Smooth muscle cell (in vitro differentiated cells): ENCODE measurements at regions not wholly inside any gene's neighbourhood (a gene's known extent, or its start where the extent isn't known, plus 50 kb on each side); places are given as distances from the start of the nearest gene placed in this dataset.

ENCODE experiments used
- DNase-seq: peaks from one replicate; lab custom pipeline; 2025; ENCODE audit not compliant: unreplicated experiment; lab: John Stamatoyannopoulos, UW
- H2AFZ ChIP-seq: fragments of 200-600 bp; sonication (generic); 2 replicates; pipeline ENCODE4 v1.6.0; 2016; ENCODE audit warnings: antibody characterized with exemption, low read depth, mild to moderate bottlenecking
- H3F3A ChIP-seq: fragments of 200-600 bp; sonication (generic); 2 replicates; pipeline ENCODE4 v1.6.0; 2017; ENCODE audit warnings: antibody characterized with exemption, low read depth
- H3K27ac ChIP-seq: fragments of 200-600 bp; sonication (generic); 2 replicates; pipeline ENCODE4 v1.5.1; 2016; ENCODE audit warnings: low read depth, mild to moderate bottlenecking
- H3K27me3 ChIP-seq: fragments of 200-600 bp; sonication (generic); 2 replicates; pipeline ENCODE4 v1.6.1; 2016; ENCODE audit warnings: low read depth, mild to moderate bottlenecking
- H3K36me3 ChIP-seq: fragments of 200-600 bp; sonication (generic); 2 replicates; pipeline ENCODE4 v1.5.1; 2016; ENCODE audit warnings: low read depth
- H3K4me1 ChIP-seq: fragments of 200-600 bp; sonication (generic); 2 replicates; pipeline ENCODE4 v1.5.1; 2016; ENCODE audit warnings: low read depth
- H3K4me2 ChIP-seq: fragments of 200-600 bp; sonication (generic); 2 replicates; pipeline ENCODE4 v1.6.0; 2016; ENCODE audit warnings: mild to moderate bottlenecking
- H3K4me3 ChIP-seq: fragments of 200-600 bp; sonication (generic); 2 replicates; pipeline ENCODE4 v1.5.1; 2016; ENCODE audit warnings: mild to moderate bottlenecking
- H3K79me2 ChIP-seq: fragments of 200-600 bp; sonication (generic); 2 replicates; pipeline ENCODE4 v1.6.0; 2016; ENCODE audit warnings: low read depth, mild to moderate bottlenecking
- H3K9ac ChIP-seq: fragments of 200-600 bp; sonication (generic); 2 replicates; pipeline ENCODE4 v1.6.0; 2016; ENCODE audit warnings: low read depth
- H3K9me3 ChIP-seq: fragments of 200-600 bp; sonication (generic); replicated peaks from 2 replicates; pipeline ENCODE4 v1.5.1; 2016; ENCODE audit warnings: low read depth
- H4K20me1 ChIP-seq: fragments of 200-600 bp; sonication (generic); 2 replicates; pipeline ENCODE4 v1.6.0; 2016; ENCODE audit warnings: low read depth
- CTCF ChIP-seq: fragments of 200-600 bp; sonication (generic); IDR thresholded peaks from 2 replicates; pipeline ENCODE4 v1.5.1; 2017; ENCODE audit warnings: borderline replicate concordance, mild to moderate bottlenecking, antibody characterized with exemption; ENCODE audit not compliant: insufficient read depth, poor library complexity, severe bottlenecking
- WGBS: methylation state at CpG from one replicate; pipeline ENCODE4 v1.1.7; 2016; ENCODE audit warnings: low lambda C conversion rate; 5-methylcytosine and 5-hydroxymethylcytosine counted together

DNA sequence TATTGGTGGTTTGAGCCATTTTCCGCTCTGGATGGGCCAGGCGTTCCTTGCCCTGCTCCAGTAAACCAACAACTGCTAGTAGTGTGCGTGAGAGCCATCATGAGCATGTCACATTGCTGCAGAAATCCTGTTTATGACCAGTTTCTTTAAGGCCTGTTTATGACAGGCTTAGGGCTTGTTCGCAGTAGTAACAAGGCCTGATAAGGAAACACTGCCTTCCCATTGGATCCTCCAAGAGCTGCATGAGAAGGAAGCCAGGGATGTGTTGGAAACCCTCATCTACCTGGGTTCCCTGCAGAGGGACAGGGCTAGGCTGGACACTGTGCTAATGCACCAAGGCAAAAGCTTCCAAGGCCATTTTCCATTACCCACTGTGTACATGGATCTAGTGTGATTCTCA is 153.9 kb downstream of the ZNF518B start:
- peak overlapping the region; percentile 59 for H3K27ac ChIP-seq
- H3K4me1 ChIP-seq: peaks cover 6% of the 10 kb centered on the region
- peak overlapping the region; percentile 31 for H3K9ac ChIP-seq
- no peak for TF ChIP-seq CTCF
- no peaks in the 10 kb centered on the region for H3K79me2 ChIP-seq
- no peaks in the 10 kb centered on the region for H3K27me3 ChIP-seq
- H3F3A ChIP-seq: peaks cover 1% of the 10 kb centered on the region
- peak; percentile 4 for DNase-seq
- H4K20me1 ChIP-seq: no peaks in the 10 kb centered on the region
- no peak overlapping the region for H3K4me2 ChIP-seq
- H3K36me3 ChIP-seq: no peaks in the 10 kb centered on the region
- H3K9me3 ChIP-seq: no peaks in the 10 kb centered on the region
- WGBS: 30% methylated on average over 4 of the region's 4 CpGs
- no peak overlapping the region for H3K4me3 ChIP-seq
- no peak overlapping the region for H2AFZ ChIP-seq

DNA sequence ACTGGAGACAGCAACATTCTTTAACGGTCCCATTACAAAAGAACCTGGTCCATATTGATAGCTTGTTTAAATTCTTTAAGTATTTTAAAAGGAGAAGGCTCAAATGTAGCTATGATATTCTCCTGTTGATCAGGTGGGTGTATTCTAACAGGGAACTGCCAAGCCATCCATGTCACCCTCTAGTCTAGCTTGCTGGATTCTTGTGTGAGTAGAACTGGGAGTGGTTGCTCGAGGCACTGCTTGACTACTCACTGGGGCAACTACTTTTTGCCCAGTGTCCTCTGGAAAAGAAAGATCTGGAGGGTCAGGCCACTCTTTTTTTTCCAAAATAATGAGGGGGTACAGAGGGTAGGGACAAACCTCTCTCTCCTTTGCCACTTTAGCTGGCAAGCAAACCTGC is 155.1 kb downstream of the ZNF518B start:
- no peak overlapping the region for H3K9ac ChIP-seq
- H3K4me1 ChIP-seq: peaks cover 18% of the 10 kb centered on the region
- DNase-seq: no peak
- H4K20me1 ChIP-seq: no peaks in the 10 kb centered on the region
- H3K4me2 ChIP-seq: peak overlapping the region; percentile 21
- H3K4me3 ChIP-seq: no peak overlapping the region
- H2AFZ ChIP-seq: no peak overlapping the region
- peaks cover 10% of the 10 kb centered on the region for H3F3A ChIP-seq
- peak overlapping the region; percentile 58 for H3K27ac ChIP-seq
- no peaks in the 10 kb centered on the region for H3K36me3 ChIP-seq
- no peaks in the 10 kb centered on the region for H3K79me2 ChIP-seq
- 94% methylated on average over 2 of the region's 2 CpGs for WGBS
- TF ChIP-seq CTCF: no peak
- H3K27me3 ChIP-seq: no peaks in the 10 kb centered on the region
- no peaks in the 10 kb centered on the region for H3K9me3 ChIP-seq

GRCh38 chr4:10299601-10300000 is 157.6 kb downstream of the ZNF518B start:
- Histone ChIP-seq H3K4me3 (no peak overlapping the region), H4K20me1 (no peaks in the 10 kb centered on the region), H3K4me2 (peak overlapping the region; percentile 32), H3K27ac (peak overlapping the region; percentile 52), H3K9ac (no peak overlapping the region), H3K4me1 (peaks cover 34% of the 10 kb centered on the region), H3K79me2 (no peaks in the 10 kb centered on the region), H3K27me3 (no peaks in the 10 kb centered on the region), H3F3A (peaks cover 16% of the 10 kb centered on the region), H2AFZ (no peak overlapping the region), H3K36me3 (no peaks in the 10 kb centered on the region), H3K9me3 (no peaks in the 10 kb centered on the region)
- 37% methylated on average over 3 of the region's 3 CpGs for WGBS
- no peak for TF ChIP-seq CTCF
- no peak for DNase-seq

DNA sequence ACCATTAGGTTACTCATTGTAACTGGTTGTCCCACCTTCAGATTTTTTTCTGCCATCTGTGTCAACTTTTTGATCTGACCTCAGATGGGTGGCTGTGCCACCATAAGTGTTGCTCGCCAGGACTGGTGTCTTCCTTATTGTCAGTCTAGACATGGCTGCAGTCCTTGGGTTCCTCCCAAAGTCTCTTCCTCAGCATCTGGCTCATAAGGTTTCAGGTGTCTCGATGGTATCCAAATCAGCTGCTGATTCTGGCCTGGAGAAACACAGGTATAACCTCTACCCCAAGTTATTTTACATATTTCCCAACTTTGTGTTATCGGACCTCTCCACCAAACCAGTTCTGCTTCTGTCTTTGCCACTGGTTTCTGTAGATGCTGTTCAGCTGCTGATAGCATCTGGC is 158.5 kb downstream of the ZNF518B start:
- 83% methylated on average over 3 of the region's 3 CpGs for WGBS
- Histone ChIP-seq H3K27me3 (no peaks in the 10 kb centered on the region), H3K4me3 (no peak overlapping the region), H3K4me2 (no peak overlapping the region), H3K36me3 (no peaks in the 10 kb centered on the region), H3F3A (peaks cover 16% of the 10 kb centered on the region), H3K4me1 (peaks cover 34% of the 10 kb centered on the region), H3K27ac (peak overlapping the region; percentile 41), H3K79me2 (no peaks in the 10 kb centered on the region), H3K9me3 (no peaks in the 10 kb centered on the region), H4K20me1 (no peaks in the 10 kb centered on the region), H2AFZ (no peak overlapping the region), H3K9ac (no peak overlapping the region)
- TF ChIP-seq CTCF: no peak
- no peak for DNase-seq
